Upper lobe of left lung (tissue), 6 donors: ENCODE measurements at regions not wholly inside any gene's neighbourhood (a gene's known extent, or its start where the extent isn't known, plus 50 kb on each side); places are given as distances from the start of the nearest gene placed in this dataset.
"Not testable (repeated sequence)": the region's sequence is repeated elsewhere in the genome, so short reads cannot be mapped to it uniquely, and the experiment has no call there.

ENCODE experiments used
- ATAC-seq, 2 donors: fragments of 200-7000 bp; cut with Tn5 transposase; one replicate each; pipeline ENCODE4 v1.9.1; 2022; ENCODE audit warnings: mild to moderate bottlenecking in 2 of 2, moderate library complexity in 2 of 2; ENCODE audit not compliant: low FRiP score in 2 of 2
- DNase-seq, 2 donors: peaks; one replicate each; pipeline ENCODE4 v3.0.0-alpha.2; 2019 to 2020
- H3K27ac ChIP-seq, 4 donors: fragments of 200-600 bp; sonication (generic); one replicate each; pipeline ENCODE4 v1.5.1; 2016 to 2019
- H3K27me3 ChIP-seq, 4 donors: fragments of 200-600 bp; sonication (generic); one replicate each; pipeline ENCODE4 v1.5.1; 2017 to 2019
- H3K36me3 ChIP-seq, 4 donors: fragments of 200-600 bp; sonication (generic); one replicate each; pipeline ENCODE4 v1.5.1; 2016 to 2019
- H3K4me1 ChIP-seq, 4 donors: fragments of 200-600 bp; sonication (generic); one replicate each; pipeline ENCODE4 v1.5.1; 2018 to 2019
- H3K4me3 ChIP-seq, 4 donors: fragments of 200-600 bp; sonication (generic); one replicate each; pipeline ENCODE4 v1.5.1; 2017 to 2019; ENCODE audit warnings: mild to moderate bottlenecking in 2 of 4, moderate library complexity in 1 of 4
- H3K9me3 ChIP-seq, 4 donors: fragments of 200-600 bp; sonication (generic); one replicate each; pipeline ENCODE4 v1.5.1; 2018 to 2019
- EP300 ChIP-seq, 4 donors: sonication (generic); formaldehyde crosslinking; IDR thresholded peaks; one replicate each; pipeline ENCODE4 v1.5.1; 2017; ENCODE audit warnings: antibody characterized with exemption in 4 of 4, control low read depth in 2 of 4
- POLR2A ChIP-seq, 4 donors: fragments of 450-650 bp; IDR thresholded peaks; one replicate each; pipeline ENCODE4 v1.5.1; 2016 to 2017; ENCODE audit warnings: antibody characterized with exemption in 4 of 4, mild to moderate bottlenecking in 2 of 4
- POLR2AphosphoS5 ChIP-seq, 2 donors: sonication (generic); formaldehyde crosslinking; IDR thresholded peaks; one replicate each; pipeline ENCODE4 v1.5.1; 2017; ENCODE audit warnings: antibody characterized with exemption in 2 of 2
- WGBS, 2 donors: methylation state at CpG; one replicate each; pipeline ENCODE4 v1.1.5; 2017 to 2018; 5-methylcytosine and 5-hydroxymethylcytosine counted together
- TF ChIP-seq, protein P1 (sequence below), 6 experiments: fragments of 450-650 bp in 4 of 6; fragments of 200-600 bp in 2 of 6; sonication (generic) in 2 of 6; IDR thresholded peaks; one replicate each; pipeline ENCODE4 v1.5.1; 2016 to 2019; ENCODE audit warnings: antibody characterized with exemption in 6 of 6
- donor health status: DM: no; HTN: no; CAD: no; lungs with moderate emphysema.
- donor health status: DM: no; HTN: yes; CAD: no; lungs with severe emphysema.

- Histone ChIP-seq H3K36me3 (no peaks in the 10 kb centered on the region), H3K27ac (no peak overlapping the region), H3K4me1 (peaks cover 0 to 9% (median 3%) of the 10 kb centered on the region in 4 donors), H3K4me3 (no peak overlapping the region), H3K9me3 (no peaks in the 10 kb centered on the region), H3K27me3 (no peaks in the 10 kb centered on the region)
- no peak for DNase-seq
- no peak for ATAC-seq
- no peak for TF ChIP-seq POLR2AphosphoS5 (IDR thresholded peaks at IDR 0.05)
- no peak for TF ChIP-seq POLR2A (IDR thresholded peaks at IDR 0.05)
- no peak for TF ChIP-seq EP300 (IDR thresholded peaks at IDR 0.05)
- TF ChIP-seq, protein P1, sequence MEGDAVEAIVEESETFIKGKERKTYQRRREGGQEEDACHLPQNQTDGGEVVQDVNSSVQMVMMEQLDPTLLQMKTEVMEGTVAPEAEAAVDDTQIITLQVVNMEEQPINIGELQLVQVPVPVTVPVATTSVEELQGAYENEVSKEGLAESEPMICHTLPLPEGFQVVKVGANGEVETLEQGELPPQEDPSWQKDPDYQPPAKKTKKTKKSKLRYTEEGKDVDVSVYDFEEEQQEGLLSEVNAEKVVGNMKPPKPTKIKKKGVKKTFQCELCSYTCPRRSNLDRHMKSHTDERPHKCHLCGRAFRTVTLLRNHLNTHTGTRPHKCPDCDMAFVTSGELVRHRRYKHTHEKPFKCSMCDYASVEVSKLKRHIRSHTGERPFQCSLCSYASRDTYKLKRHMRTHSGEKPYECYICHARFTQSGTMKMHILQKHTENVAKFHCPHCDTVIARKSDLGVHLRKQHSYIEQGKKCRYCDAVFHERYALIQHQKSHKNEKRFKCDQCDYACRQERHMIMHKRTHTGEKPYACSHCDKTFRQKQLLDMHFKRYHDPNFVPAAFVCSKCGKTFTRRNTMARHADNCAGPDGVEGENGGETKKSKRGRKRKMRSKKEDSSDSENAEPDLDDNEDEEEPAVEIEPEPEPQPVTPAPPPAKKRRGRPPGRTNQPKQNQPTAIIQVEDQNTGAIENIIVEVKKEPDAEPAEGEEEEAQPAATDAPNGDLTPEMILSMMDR (IDR thresholded peaks at IDR 0.05) = no peak
Observed at GRCh38 chr3:16073203-16073602, 101.3 kb upstream of the GALNT15 start.

DNA sequence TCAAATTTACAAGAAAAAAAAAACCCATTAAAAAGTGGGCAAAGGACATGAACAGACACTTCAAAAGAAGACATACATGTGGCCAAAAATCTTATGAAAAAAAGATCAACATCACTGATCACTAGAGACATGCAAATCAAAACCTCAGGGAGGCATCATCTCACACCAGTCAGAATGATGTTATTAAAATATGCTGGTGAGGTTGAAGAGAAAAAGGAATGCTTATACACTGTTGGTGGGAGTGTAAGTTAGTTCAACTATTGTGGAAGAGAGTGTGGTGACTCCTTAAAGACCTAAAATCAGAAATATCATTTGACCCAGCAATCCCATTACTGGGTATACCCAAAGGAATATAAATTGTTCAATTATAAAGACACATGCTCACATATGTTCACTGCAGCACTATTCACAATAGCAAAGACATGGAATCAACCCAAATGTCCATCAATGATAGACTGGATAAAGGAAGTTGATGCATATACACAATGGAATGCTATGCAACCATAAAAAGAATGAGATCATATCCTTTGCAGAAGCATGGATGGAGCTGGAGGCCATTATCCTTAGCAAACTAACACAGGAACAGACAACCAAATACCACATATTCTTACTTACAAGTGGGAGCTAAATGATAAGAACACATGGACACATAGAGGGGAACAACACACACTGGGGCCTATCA, 100.3 kb upstream of the GALNT15 start:
- H3K27ac ChIP-seq, H3K27me3 ChIP-seq, H3K9me3 ChIP-seq, H3K4me3 ChIP-seq, ATAC-seq, H3K36me3 ChIP-seq, H3K4me1 ChIP-seq, DNase-seq: not testable (repeated sequence)

GRCh38 chr3:16075647-16076046, 98.8 kb upstream of the GALNT15 start:
- H3K9me3 ChIP-seq = peaks cover 0 to 2% (median 0%) of the 10 kb centered on the region in 4 donors
- no peak overlapping the region for H3K27ac ChIP-seq
- no peaks in the 10 kb centered on the region for H3K4me1 ChIP-seq
- H3K36me3 ChIP-seq = no peaks in the 10 kb centered on the region
- no peaks in the 10 kb centered on the region for H3K27me3 ChIP-seq
- H3K4me3 ChIP-seq = no peak overlapping the region
- TF ChIP-seq POLR2A (IDR thresholded peaks at IDR 0.05) = no peak
- TF ChIP-seq POLR2AphosphoS5 (IDR thresholded peaks at IDR 0.05) = no peak
- no peak for TF ChIP-seq EP300 (IDR thresholded peaks at IDR 0.05)
- TF ChIP-seq, protein P1 (IDR thresholded peaks at IDR 0.05) = no peak
- ATAC-seq (no peak), DNase-seq (no peak)
- 92 to 97% methylated on average over 4 of the region's 4 CpGs for WGBS, 2 donors

DNA sequence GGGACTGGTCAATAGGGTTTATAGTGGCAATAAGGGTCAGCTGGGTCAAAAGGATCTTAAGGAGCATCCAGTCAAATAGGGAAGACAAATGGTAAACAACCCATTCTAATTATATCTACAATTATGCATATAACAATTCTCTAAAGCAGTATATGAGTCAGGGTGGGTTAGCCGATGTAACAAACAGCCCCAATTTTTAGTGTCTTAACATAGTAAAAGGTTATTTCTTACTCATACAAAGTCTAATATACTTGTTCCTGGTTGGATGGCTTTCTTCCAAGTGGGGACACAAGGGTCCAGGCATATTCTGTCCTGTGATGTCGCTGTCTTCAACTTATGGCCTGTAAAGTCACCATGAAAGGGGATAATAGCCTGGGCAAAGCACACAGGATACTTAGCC, 97.9 kb upstream of the GALNT15 start:
- H3K27me3 ChIP-seq = no peaks in the 10 kb centered on the region
- H3K9me3 ChIP-seq = peaks cover 0 to 7% (median 7%) of the 10 kb centered on the region in 4 donors
- no peak overlapping the region for H3K4me3 ChIP-seq
- no peak for DNase-seq
- no peaks in the 10 kb centered on the region for H3K4me1 ChIP-seq
- no peak for ATAC-seq
- no peaks in the 10 kb centered on the region for H3K36me3 ChIP-seq
- 70 to 100% methylated on average over 2 of the region's 2 CpGs for WGBS, 2 donors
- TF ChIP-seq POLR2AphosphoS5 (IDR thresholded peaks at IDR 0.05) (no peak), POLR2A (IDR thresholded peaks at IDR 0.05) (no peak), EP300 (IDR thresholded peaks at IDR 0.05) (no peak)
- TF ChIP-seq, protein P1 (IDR thresholded peaks at IDR 0.05) = no peak
- H3K27ac ChIP-seq = no peak overlapping the region

GRCh38 chr3:16077146-16077545, 97.3 kb upstream of the GALNT15 start:
- ATAC-seq = not testable (repeated sequence)

GRCh38 chr3:16077681-16078080, 96.8 kb upstream of the GALNT15 start:
- H3K4me1 ChIP-seq, ATAC-seq, H3K27me3 ChIP-seq, DNase-seq, H3K4me3 ChIP-seq, H3K36me3 ChIP-seq, H3K27ac ChIP-seq: not testable (repeated sequence)
- peaks cover 0 to 16% (median 11%) of the 10 kb centered on the region in 4 donors for H3K9me3 ChIP-seq
- 80 to 95% methylated on average over 8 of the region's 8 CpGs for WGBS, 2 donors

More at GRCh38 chr3:16077146-16077545, 97.3 kb upstream of the GALNT15 start:
- not testable (repeated sequence) for H3K27me3 ChIP-seq, H3K27ac ChIP-seq, H3K4me1 ChIP-seq, H3K4me3 ChIP-seq, DNase-seq, H3K36me3 ChIP-seq
- 90 to 96% methylated on average over 5 of the region's 5 CpGs for WGBS, 2 donors
- H3K9me3 ChIP-seq = peaks cover 0 to 13% (median 11%) of the 10 kb centered on the region in 4 donors
